ENCODE measurements at regions not wholly inside any gene's neighbourhood (a gene's known extent, or its start where the extent isn't known, plus 50 kb on each side); places are given as distances from the start of the nearest gene placed in this dataset.

- no peak overlapping the region for H3K4me3 ChIP-seq (ENCODE audit: low read depth, low read length)
- H2AFZ ChIP-seq (ENCODE audit: low read length, unreplicated experiment): no peak overlapping the region
- H3K27ac ChIP-seq (ENCODE audit: low read depth, low read length): no peak overlapping the region
- no peaks in the 10 kb centered on the region for H3K36me3 ChIP-seq (ENCODE audit: insufficient read depth, low read length)
- H3K79me2 ChIP-seq (ENCODE audit: control insufficient read depth, insufficient read depth, low read length, unreplicated experiment): no peaks in the 10 kb centered on the region
- H3K27me3 ChIP-seq (ENCODE audit: insufficient read depth, low read length): no peaks in the 10 kb centered on the region
- no peaks in the 10 kb centered on the region for H3K4me1 ChIP-seq (ENCODE audit: control insufficient read depth, insufficient read depth, low read length, unreplicated experiment)
Measured at GRCh38 chr13:22127277-22128164, 456.6 kb downstream of the FGF9 start.

- no peaks in the 10 kb centered on the region for H3K4me1 ChIP-seq (ENCODE audit: control insufficient read depth, insufficient read depth, low read length, unreplicated experiment)
- no peaks in the 10 kb centered on the region for H3K36me3 ChIP-seq (ENCODE audit: insufficient read depth, low read length)
- H3K79me2 ChIP-seq (ENCODE audit: control insufficient read depth, insufficient read depth, low read length, unreplicated experiment): no peaks in the 10 kb centered on the region
- no peak overlapping the region for H2AFZ ChIP-seq (ENCODE audit: low read length, unreplicated experiment)
- no peaks in the 10 kb centered on the region for H3K27me3 ChIP-seq (ENCODE audit: insufficient read depth, low read length)
- H3K4me3 ChIP-seq (ENCODE audit: low read depth, low read length): no peak overlapping the region
- no peak overlapping the region for H3K27ac ChIP-seq (ENCODE audit: low read depth, low read length)
Measured at GRCh38 chr13:22128441-22129408, 457.9 kb downstream of the FGF9 start.

- no peaks in the 10 kb centered on the region for H3K27me3 ChIP-seq (ENCODE audit: insufficient read depth, low read length)
- H3K27ac ChIP-seq (ENCODE audit: low read depth, low read length): no peak overlapping the region
- no peak overlapping the region for H2AFZ ChIP-seq (ENCODE audit: low read length, unreplicated experiment)
- H3K4me3 ChIP-seq (ENCODE audit: low read depth, low read length): no peak overlapping the region
- H3K79me2 ChIP-seq (ENCODE audit: control insufficient read depth, insufficient read depth, low read length, unreplicated experiment): no peaks in the 10 kb centered on the region
- no peaks in the 10 kb centered on the region for H3K4me1 ChIP-seq (ENCODE audit: control insufficient read depth, insufficient read depth, low read length, unreplicated experiment)
- no peaks in the 10 kb centered on the region for H3K36me3 ChIP-seq (ENCODE audit: insufficient read depth, low read length)
Measured at GRCh38 chr13:22130254-22130653, 459.4 kb downstream of the FGF9 start.

- no peaks in the 10 kb centered on the region for H3K79me2 ChIP-seq (ENCODE audit: control insufficient read depth, insufficient read depth, low read length, unreplicated experiment)
- no peak overlapping the region for H3K4me3 ChIP-seq (ENCODE audit: low read depth, low read length)
- H3K27me3 ChIP-seq (ENCODE audit: insufficient read depth, low read length): no peaks in the 10 kb centered on the region
- no peaks in the 10 kb centered on the region for H3K36me3 ChIP-seq (ENCODE audit: insufficient read depth, low read length)
- H3K4me1 ChIP-seq (ENCODE audit: control insufficient read depth, insufficient read depth, low read length, unreplicated experiment): no peaks in the 10 kb centered on the region
- no peak overlapping the region for H2AFZ ChIP-seq (ENCODE audit: low read length, unreplicated experiment)
- H3K27ac ChIP-seq (ENCODE audit: low read depth, low read length): no peak overlapping the region
Measured at GRCh38 chr13:22134261-22134660, 463.4 kb downstream of the FGF9 start.

GRCh38 chr13:22135446-22135845, 464.6 kb downstream of the FGF9 start:
- no peak overlapping the region for H3K27ac ChIP-seq (ENCODE audit: low read depth, low read length)
- no peaks in the 10 kb centered on the region for H3K4me1 ChIP-seq (ENCODE audit: control insufficient read depth, insufficient read depth, low read length, unreplicated experiment)
- no peaks in the 10 kb centered on the region for H3K36me3 ChIP-seq (ENCODE audit: insufficient read depth, low read length)
- no peaks in the 10 kb centered on the region for H3K27me3 ChIP-seq (ENCODE audit: insufficient read depth, low read length)
- no peak overlapping the region for H3K4me3 ChIP-seq (ENCODE audit: low read depth, low read length)
- H3K79me2 ChIP-seq (ENCODE audit: control insufficient read depth, insufficient read depth, low read length, unreplicated experiment): no peaks in the 10 kb centered on the region
- H2AFZ ChIP-seq (ENCODE audit: low read length, unreplicated experiment): no peak overlapping the region

- Histone ChIP-seq H3K27ac (ENCODE audit: low read depth, low read length) (no peak overlapping the region), H3K27me3 (ENCODE audit: insufficient read depth, low read length) (no peaks in the 10 kb centered on the region), H3K4me3 (ENCODE audit: low read depth, low read length) (no peak overlapping the region), H2AFZ (ENCODE audit: low read length, unreplicated experiment) (no peak overlapping the region), H3K4me1 (ENCODE audit: control insufficient read depth, insufficient read depth, low read length, unreplicated experiment) (no peaks in the 10 kb centered on the region), H3K79me2 (ENCODE audit: control insufficient read depth, insufficient read depth, low read length, unreplicated experiment) (no peaks in the 10 kb centered on the region), H3K36me3 (ENCODE audit: insufficient read depth, low read length) (no peaks in the 10 kb centered on the region)
Measured at GRCh38 chr13:22137361-22138050, 466.6 kb downstream of the FGF9 start.

- H3K4me3 ChIP-seq (ENCODE audit: low read depth, low read length): no peak overlapping the region
- no peaks in the 10 kb centered on the region for H3K27me3 ChIP-seq (ENCODE audit: insufficient read depth, low read length)
- no peaks in the 10 kb centered on the region for H3K4me1 ChIP-seq (ENCODE audit: control insufficient read depth, insufficient read depth, low read length, unreplicated experiment)
- no peaks in the 10 kb centered on the region for H3K36me3 ChIP-seq (ENCODE audit: insufficient read depth, low read length)
- no peak overlapping the region for H2AFZ ChIP-seq (ENCODE audit: low read length, unreplicated experiment)
- no peak overlapping the region for H3K27ac ChIP-seq (ENCODE audit: low read depth, low read length)
- no peaks in the 10 kb centered on the region for H3K79me2 ChIP-seq (ENCODE audit: control insufficient read depth, insufficient read depth, low read length, unreplicated experiment)
Measured at GRCh38 chr13:22138947-22139346, 468.1 kb downstream of the FGF9 start.

GRCh38 chr13:22141716-22142115, 470.8 kb downstream of the FGF9 start:
- Histone ChIP-seq H3K27me3 (ENCODE audit: insufficient read depth, low read length) (no peaks in the 10 kb centered on the region), H3K4me1 (ENCODE audit: control insufficient read depth, insufficient read depth, low read length, unreplicated experiment) (no peaks in the 10 kb centered on the region), H3K4me3 (ENCODE audit: low read depth, low read length) (no peak overlapping the region), H3K36me3 (ENCODE audit: insufficient read depth, low read length) (no peaks in the 10 kb centered on the region), H3K27ac (ENCODE audit: low read depth, low read length) (no peak overlapping the region), H3K79me2 (ENCODE audit: control insufficient read depth, insufficient read depth, low read length, unreplicated experiment) (no peaks in the 10 kb centered on the region), H2AFZ (ENCODE audit: low read length, unreplicated experiment) (no peak overlapping the region)

- H3K36me3 ChIP-seq (ENCODE audit: insufficient read depth, low read length): no peaks in the 10 kb centered on the region
- no peaks in the 10 kb centered on the region for H3K79me2 ChIP-seq (ENCODE audit: control insufficient read depth, insufficient read depth, low read length, unreplicated experiment)
- no peak overlapping the region for H2AFZ ChIP-seq (ENCODE audit: low read length, unreplicated experiment)
- H3K27me3 ChIP-seq (ENCODE audit: insufficient read depth, low read length): no peaks in the 10 kb centered on the region
- H3K27ac ChIP-seq (ENCODE audit: low read depth, low read length): no peak overlapping the region
- H3K4me1 ChIP-seq (ENCODE audit: control insufficient read depth, insufficient read depth, low read length, unreplicated experiment): no peaks in the 10 kb centered on the region
- H3K4me3 ChIP-seq (ENCODE audit: low read depth, low read length): no peak overlapping the region
Measured at GRCh38 chr13:22143671-22144070, 472.8 kb downstream of the FGF9 start.

- H3K27me3 ChIP-seq (ENCODE audit: insufficient read depth, low read length): no peaks in the 10 kb centered on the region
- H3K79me2 ChIP-seq (ENCODE audit: control insufficient read depth, insufficient read depth, low read length, unreplicated experiment): no peaks in the 10 kb centered on the region
- no peak overlapping the region for H2AFZ ChIP-seq (ENCODE audit: low read length, unreplicated experiment)
- H3K36me3 ChIP-seq (ENCODE audit: insufficient read depth, low read length): no peaks in the 10 kb centered on the region
- no peak overlapping the region for H3K27ac ChIP-seq (ENCODE audit: low read depth, low read length)
- H3K4me3 ChIP-seq (ENCODE audit: low read depth, low read length): no peak overlapping the region
- H3K4me1 ChIP-seq (ENCODE audit: control insufficient read depth, insufficient read depth, low read length, unreplicated experiment): no peaks in the 10 kb centered on the region
Measured at GRCh38 chr13:22144806-22145205, 473.9 kb downstream of the FGF9 start.
